ES-I3 (cell line): ENCODE measurements at regions not wholly inside any gene's neighbourhood (a gene's known extent, or its start where the extent isn't known, plus 50 kb on each side); places are given as distances from the start of the nearest gene placed in this dataset.
"Not testable (repeated sequence)": the region's sequence is repeated elsewhere in the genome, so short reads cannot be mapped to it uniquely, and the experiment has no call there.

Experiments
- H3K36me3 ChIP-seq: 2 replicates; pipeline ENCODE4 v1.6.1; 2013; ENCODE audit warnings: mild to moderate bottlenecking, low read length, control low read depth, moderate library complexity; ENCODE audit not compliant: insufficient read depth
- H3K4me1 ChIP-seq: 2 replicates; pipeline ENCODE4 v1.6.1; 2013; ENCODE audit warnings: mild to moderate bottlenecking, control low read depth, low read length; ENCODE audit not compliant: insufficient read depth
- H3K9ac ChIP-seq: 2 replicates; pipeline ENCODE4 v1.6.1; 2013; ENCODE audit warnings: low read depth, mild to moderate bottlenecking, low read length, moderate library complexity
- H3K9me3 ChIP-seq: 2 replicates; pipeline ENCODE4 v1.6.1; 2013; ENCODE audit warnings: mild to moderate bottlenecking, low read length, moderate library complexity; ENCODE audit not compliant: control insufficient read depth, insufficient read depth

- H3K9ac ChIP-seq, result no peak overlapping the region
- no peaks in the 10 kb centered on the region for H3K9me3 ChIP-seq
- no peaks in the 10 kb centered on the region for H3K36me3 ChIP-seq
- 0 out of 2 replicates have a peak, but pooled peaks cover 5% of the 10 kb centered on the region for H3K4me1 ChIP-seq
Measured at GRCh38 chr7:91717681-91718470, 162.6 kb downstream of the MTERF1 start.

- H3K9ac ChIP-seq, result no peak overlapping the region
- H3K4me1 ChIP-seq, result 0 out of 2 replicates have a peak, but pooled peaks cover 5% of the 10 kb centered on the region
- no peaks in the 10 kb centered on the region for H3K9me3 ChIP-seq
- no peaks in the 10 kb centered on the region for H3K36me3 ChIP-seq
Measured at GRCh38 chr7:91719008-91719407, 161.5 kb downstream of the MTERF1 start.

GRCh38 chr7:91720260-91720937 lies 160.1 kb downstream of the MTERF1 start:
- H3K4me1 ChIP-seq, result 0 out of 2 replicates have a peak, but pooled peaks cover 5% of the 10 kb centered on the region
- H3K9ac ChIP-seq, result no peak overlapping the region
- H3K9me3 ChIP-seq, result no peaks in the 10 kb centered on the region

GRCh38 chr7:91722831-91723230 lies 157.7 kb downstream of the MTERF1 start:
- H3K9ac ChIP-seq, result no peak overlapping the region
- H3K36me3 ChIP-seq, result no peaks in the 10 kb centered on the region
- H3K4me1 ChIP-seq, result 0 out of 2 replicates have a peak, but pooled peaks cover 1% of the 10 kb centered on the region
- H3K9me3 ChIP-seq, result no peaks in the 10 kb centered on the region

More at GRCh38 chr7:91720260-91720937, 160.1 kb downstream of the MTERF1 start:
- no peaks in the 10 kb centered on the region for H3K36me3 ChIP-seq

GRCh38 chr7:91729046-91729445 lies 151.5 kb downstream of the MTERF1 start:
- not testable (repeated sequence) for H3K36me3 ChIP-seq, H3K9me3 ChIP-seq, H3K4me1 ChIP-seq, H3K9ac ChIP-seq

- Histone ChIP-seq H3K9me3 (no peaks in the 10 kb centered on the region), H3K4me1 (no peaks in the 10 kb centered on the region), H3K36me3 (no peaks in the 10 kb centered on the region), H3K9ac (no peak overlapping the region)
Measured at GRCh38 chr7:91731976-91732375, 148.5 kb downstream of the MTERF1 start.

- H3K9ac ChIP-seq, result no peak overlapping the region
- no peaks in the 10 kb centered on the region for H3K4me1 ChIP-seq
- no peaks in the 10 kb centered on the region for H3K36me3 ChIP-seq
- no peaks in the 10 kb centered on the region for H3K9me3 ChIP-seq
Measured at GRCh38 chr7:91749418-91749817, 131.1 kb downstream of the MTERF1 start.

GRCh38 chr7:91750091-91750490 lies 130.4 kb downstream of the MTERF1 start:
- Histone ChIP-seq H3K36me3 (no peaks in the 10 kb centered on the region), H3K9me3 (no peaks in the 10 kb centered on the region), H3K9ac (no peak overlapping the region), H3K4me1 (no peaks in the 10 kb centered on the region)

GRCh38 chr7:91752102-91752501 lies 128.4 kb downstream of the MTERF1 start:
- no peak overlapping the region for H3K9ac ChIP-seq
- no peaks in the 10 kb centered on the region for H3K36me3 ChIP-seq
- H3K4me1 ChIP-seq, result no peaks in the 10 kb centered on the region
- no peaks in the 10 kb centered on the region for H3K9me3 ChIP-seq

GRCh38 chr7:91754280-91754679 lies 126.2 kb downstream of the MTERF1 start:
- not testable (repeated sequence) for H3K9me3 ChIP-seq, H3K36me3 ChIP-seq, H3K9ac ChIP-seq, H3K4me1 ChIP-seq

- H3K36me3 ChIP-seq, H3K9ac ChIP-seq, H3K9me3 ChIP-seq, H3K4me1 ChIP-seq: not testable (repeated sequence)
Measured at GRCh38 chr7:91755121-91755520, 125.4 kb downstream of the MTERF1 start.

- Histone ChIP-seq H3K4me1 (no peaks in the 10 kb centered on the region), H3K9ac (no peak overlapping the region), H3K36me3 (no peaks in the 10 kb centered on the region), H3K9me3 (no peaks in the 10 kb centered on the region)
Measured at GRCh38 chr7:91759205-91759863, 121.2 kb downstream of the MTERF1 start.

- H3K9ac ChIP-seq, result no peak overlapping the region
- H3K9me3 ChIP-seq, result no peaks in the 10 kb centered on the region; the same call in 1 of the 2 replicates
- no peaks in the 10 kb centered on the region for H3K36me3 ChIP-seq
- no peaks in the 10 kb centered on the region for H3K4me1 ChIP-seq
Measured at GRCh38 chr7:91767820-91768219, 112.7 kb downstream of the MTERF1 start.

- H3K9ac ChIP-seq, result no peak overlapping the region
- no peaks in the 10 kb centered on the region for H3K4me1 ChIP-seq
- no peaks in the 10 kb centered on the region; the same call in 1 of the 2 replicates for H3K9me3 ChIP-seq
- no peaks in the 10 kb centered on the region for H3K36me3 ChIP-seq
Measured at GRCh38 chr7:91771394-91771793, 109.1 kb downstream of the MTERF1 start.
